Liver (tissue), 7 donors: ENCODE measurements at regions not wholly inside any gene's neighbourhood (a gene's known extent, or its start where the extent isn't known, plus 50 kb on each side); places are given as distances from the start of the nearest gene placed in this dataset.

Experiments
- DNase-seq: peaks from one replicate; pipeline ENCODE4 v3.0.0-alpha.2; 2017; ENCODE audit warnings: low spot score
- H3K27ac ChIP-seq, 2 donors: one replicate each; pipeline ENCODE4 v1.7.0; 2013; ENCODE audit warnings: inconsistent platforms in 2 of 2, low read length in 2 of 2, control low read depth in 1 of 2, low read depth in 1 of 2, mild to moderate bottlenecking in 1 of 2
- H3K27me3 ChIP-seq, 4 donors: one replicate each; pipeline versions ENCODE4 v1.6.1 to v1.7.0; 2013; ENCODE audit warnings: low read length in 3 of 4, inconsistent platforms in 1 of 4, mild to moderate bottlenecking in 1 of 4, moderate library complexity in 1 of 4; ENCODE audit not compliant: control insufficient read depth in 4 of 4, insufficient read depth in 4 of 4
- H3K36me3 ChIP-seq, 4 donors: one replicate each; pipeline versions ENCODE4 v1.6.1 to v1.7.0; 2013; ENCODE audit warnings: low read length in 3 of 4, mild to moderate bottlenecking in 3 of 4, low read depth in 1 of 4, moderate library complexity in 1 of 4; ENCODE audit not compliant: control insufficient read depth in 4 of 4, insufficient read depth in 3 of 4
- H3K4me1 ChIP-seq, 4 donors: one replicate each; pipeline versions ENCODE4 v1.6.1 to v1.7.0; 2013; ENCODE audit warnings: low read length in 3 of 4, mild to moderate bottlenecking in 3 of 4, moderate library complexity in 1 of 4; ENCODE audit not compliant: control insufficient read depth in 4 of 4, insufficient read depth in 4 of 4
- H3K4me3 ChIP-seq, 3 donors: one replicate each; pipeline versions ENCODE4 v1.6.1 to v1.7.0; 2013; ENCODE audit warnings: low read length in 3 of 3, control low read depth in 1 of 3, low read depth in 1 of 3, mild to moderate bottlenecking in 1 of 3
- H3K9ac ChIP-seq, 2 donors: one replicate each; pipeline ENCODE4 v1.7.0; 2013; ENCODE audit warnings: low read length in 2 of 2, mild to moderate bottlenecking in 2 of 2, moderate library complexity in 2 of 2, control low read depth in 1 of 2, low read depth in 1 of 2
- H3K9me3 ChIP-seq, 4 donors: one replicate each; pipeline versions ENCODE4 v1.6.1 to v1.7.0; 2013; ENCODE audit warnings: low read length in 3 of 4; ENCODE audit not compliant: control insufficient read depth in 4 of 4
- FOXA1 ChIP-seq: IDR thresholded peaks from 2 replicates; pipeline ENCODE4 v1.6.1; 2016; ENCODE audit warnings: antibody characterized with exemption
- FOXA2 ChIP-seq: IDR thresholded peaks from 2 replicates; pipeline ENCODE4 v1.6.1; 2016; ENCODE audit warnings: antibody characterized with exemption
- HNF4G ChIP-seq: IDR thresholded peaks from 2 replicates; pipeline ENCODE4 v1.6.1; 2016; ENCODE audit warnings: antibody characterized with exemption
- JUND ChIP-seq, 2 donors: IDR thresholded peaks; 2 replicates each; pipeline ENCODE4 v1.6.1; 2016; ENCODE audit warnings: antibody characterized with exemption in 2 of 2
- NR2F2 ChIP-seq: IDR thresholded peaks from 2 replicates; pipeline ENCODE4 v1.6.1; 2016; ENCODE audit warnings: antibody characterized with exemption
- SP1 ChIP-seq: IDR thresholded peaks from 2 replicates; pipeline ENCODE4 v1.6.1; 2018; ENCODE audit warnings: antibody characterized with exemption, mild to moderate bottlenecking
- YY1 ChIP-seq: IDR thresholded peaks from 2 replicates; pipeline ENCODE4 v1.6.1; 2016; ENCODE audit warnings: antibody characterized with exemption, mild to moderate bottlenecking
- WGBS: extraction: QIAGEN DNeasy Blood & Tissue Kit; methylation state at CpG from one replicate; pipeline ENCODE4 v1.1.7; 2013; 5-methylcytosine and 5-hydroxymethylcytosine counted together
- TF ChIP-seq, protein P1 (sequence below): IDR thresholded peaks from 2 replicates; pipeline ENCODE4 v1.6.1; 2016; ENCODE audit warnings: antibody characterized with exemption, mild to moderate bottlenecking
- TF ChIP-seq, protein P2 (sequence below): IDR thresholded peaks from 2 replicates; pipeline ENCODE4 v1.6.1; 2016; ENCODE audit warnings: antibody characterized with exemption
- TF ChIP-seq, protein P3 (sequence below): IDR thresholded peaks from 2 replicates; pipeline ENCODE4 v1.6.1; 2016; ENCODE audit warnings: antibody characterized with exemption
- donor health status: healthy.
- donor health status: healthy.
- donor health status: healthy.
- donor health status: healthy.

DNA sequence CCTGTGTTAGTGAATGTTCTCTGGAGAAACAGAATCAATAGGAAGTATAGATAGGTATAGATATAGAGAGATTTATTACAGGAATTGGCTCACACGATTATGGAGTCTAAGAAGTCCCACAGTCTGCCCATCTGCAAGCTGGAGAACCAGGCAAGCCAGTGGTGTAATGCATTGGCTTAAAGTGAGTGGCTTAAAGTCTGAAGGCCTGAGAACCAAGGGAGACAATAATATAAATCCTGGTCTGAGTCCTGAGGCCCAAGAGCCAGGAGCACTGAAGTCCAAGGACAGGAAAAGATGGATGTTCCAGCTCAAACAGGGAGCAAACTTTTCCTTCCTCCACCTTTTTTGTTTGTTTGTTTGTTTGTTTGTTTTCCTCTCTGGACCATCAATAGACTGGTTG, 131.2 kb upstream of the LRFN2 start:
- 93% methylated on average over 1 of the region's 1 CpG for WGBS
- Histone ChIP-seq H3K4me3 (no peak overlapping the region), H3K9me3 (no peaks in the 10 kb centered on the region), H3K4me1 (peaks cover 0 to 4% (median 0%) of the 10 kb centered on the region in 4 donors), H3K36me3 (no peaks in the 10 kb centered on the region), H3K27ac (no peak overlapping the region), H3K9ac (no peak overlapping the region), H3K27me3 (no peaks in the 10 kb centered on the region)
- DNase-seq = no peak
- TF ChIP-seq SP1 = no peak
- TF ChIP-seq YY1 = no peak
- TF ChIP-seq, protein P1, sequence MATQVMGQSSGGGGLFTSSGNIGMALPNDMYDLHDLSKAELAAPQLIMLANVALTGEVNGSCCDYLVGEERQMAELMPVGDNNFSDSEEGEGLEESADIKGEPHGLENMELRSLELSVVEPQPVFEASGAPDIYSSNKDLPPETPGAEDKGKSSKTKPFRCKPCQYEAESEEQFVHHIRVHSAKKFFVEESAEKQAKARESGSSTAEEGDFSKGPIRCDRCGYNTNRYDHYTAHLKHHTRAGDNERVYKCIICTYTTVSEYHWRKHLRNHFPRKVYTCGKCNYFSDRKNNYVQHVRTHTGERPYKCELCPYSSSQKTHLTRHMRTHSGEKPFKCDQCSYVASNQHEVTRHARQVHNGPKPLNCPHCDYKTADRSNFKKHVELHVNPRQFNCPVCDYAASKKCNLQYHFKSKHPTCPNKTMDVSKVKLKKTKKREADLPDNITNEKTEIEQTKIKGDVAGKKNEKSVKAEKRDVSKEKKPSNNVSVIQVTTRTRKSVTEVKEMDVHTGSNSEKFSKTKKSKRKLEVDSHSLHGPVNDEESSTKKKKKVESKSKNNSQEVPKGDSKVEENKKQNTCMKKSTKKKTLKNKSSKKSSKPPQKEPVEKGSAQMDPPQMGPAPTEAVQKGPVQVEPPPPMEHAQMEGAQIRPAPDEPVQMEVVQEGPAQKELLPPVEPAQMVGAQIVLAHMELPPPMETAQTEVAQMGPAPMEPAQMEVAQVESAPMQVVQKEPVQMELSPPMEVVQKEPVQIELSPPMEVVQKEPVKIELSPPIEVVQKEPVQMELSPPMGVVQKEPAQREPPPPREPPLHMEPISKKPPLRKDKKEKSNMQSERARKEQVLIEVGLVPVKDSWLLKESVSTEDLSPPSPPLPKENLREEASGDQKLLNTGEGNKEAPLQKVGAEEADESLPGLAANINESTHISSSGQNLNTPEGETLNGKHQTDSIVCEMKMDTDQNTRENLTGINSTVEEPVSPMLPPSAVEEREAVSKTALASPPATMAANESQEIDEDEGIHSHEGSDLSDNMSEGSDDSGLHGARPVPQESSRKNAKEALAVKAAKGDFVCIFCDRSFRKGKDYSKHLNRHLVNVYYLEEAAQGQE = no peak
- TF ChIP-seq FOXA2 = no peak
- no peak for TF ChIP-seq HNF4G
- TF ChIP-seq JUND (IDR thresholded peaks at IDR 0.05) = no peak
- no peak for TF ChIP-seq FOXA1
- TF ChIP-seq, protein P2, sequence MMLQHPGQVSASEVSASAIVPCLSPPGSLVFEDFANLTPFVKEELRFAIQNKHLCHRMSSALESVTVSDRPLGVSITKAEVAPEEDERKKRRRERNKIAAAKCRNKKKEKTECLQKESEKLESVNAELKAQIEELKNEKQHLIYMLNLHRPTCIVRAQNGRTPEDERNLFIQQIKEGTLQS = no peak

DNA sequence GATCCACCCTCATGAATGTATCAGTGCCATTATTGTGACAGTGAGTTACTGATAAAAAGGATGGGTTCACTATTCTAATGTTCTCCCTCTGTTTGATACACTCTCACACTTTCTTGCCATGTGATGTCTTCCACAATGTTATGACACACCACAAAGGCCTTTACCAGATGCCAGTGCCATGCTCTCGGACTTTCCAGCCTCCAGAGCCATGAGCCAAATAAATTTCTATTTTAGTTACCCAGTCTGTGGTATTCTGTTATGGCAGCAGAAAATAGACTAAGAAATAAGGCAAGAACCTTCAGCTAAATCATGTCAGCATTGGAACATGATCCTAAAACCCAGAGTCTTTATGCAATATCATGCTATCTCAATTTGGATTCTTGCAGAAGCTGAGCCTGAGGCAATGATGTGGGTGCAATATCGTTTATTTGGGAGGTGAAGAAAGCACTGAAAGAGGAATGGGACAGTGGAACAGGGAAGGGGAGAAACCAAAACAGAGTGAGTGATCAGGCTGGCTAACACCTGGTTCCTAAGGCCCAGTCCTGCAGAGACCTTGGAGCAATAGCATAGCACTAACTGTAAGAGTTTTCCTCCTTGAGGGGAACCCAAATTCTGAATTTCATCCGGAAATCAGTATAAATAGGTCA, 130.4 kb upstream of the LRFN2 start:
- no peaks in the 10 kb centered on the region for H3K36me3 ChIP-seq
- 81% methylated on average over 3 of the region's 3 CpGs for WGBS
- H3K9me3 ChIP-seq = no peaks in the 10 kb centered on the region
- H3K4me3 ChIP-seq = no peak overlapping the region
- H3K27ac ChIP-seq = no peak overlapping the region
- peaks cover 0 to 4% (median 0%) of the 10 kb centered on the region in 4 donors for H3K4me1 ChIP-seq
- TF ChIP-seq, protein P2 = no peak
- TF ChIP-seq, protein P3, sequence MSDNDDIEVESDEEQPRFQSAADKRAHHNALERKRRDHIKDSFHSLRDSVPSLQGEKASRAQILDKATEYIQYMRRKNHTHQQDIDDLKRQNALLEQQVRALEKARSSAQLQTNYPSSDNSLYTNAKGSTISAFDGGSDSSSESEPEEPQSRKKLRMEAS = no peak
- no peak for TF ChIP-seq HNF4G
- TF ChIP-seq, protein P1 = no peak
- no peak for TF ChIP-seq NR2F2
- peak overlapping the region in 1 of 2 donors; percentile 18 for H3K9ac ChIP-seq
- no peaks in the 10 kb centered on the region for H3K27me3 ChIP-seq
- DNase-seq = no peak
